ENCODE measurements at regions not wholly inside any gene's neighbourhood (a gene's known extent, or its start where the extent isn't known, plus 50 kb on each side); places are given as distances from the start of the nearest gene placed in this dataset.
"Not testable (repeated sequence)": the region's sequence is repeated elsewhere in the genome, so short reads cannot be mapped to it uniquely, and the experiment has no call there.

- H3K36me3 ChIP-seq (ENCODE audit: control insufficient read depth, insufficient read depth, low read length): no peaks in the 10 kb centered on the region
- H3K27me3 ChIP-seq (ENCODE audit: control insufficient read depth, insufficient read depth, low read length): no peaks in the 10 kb centered on the region
- H3K9ac ChIP-seq (ENCODE audit: low read length): no peak overlapping the region
These were observed 92.9 kb downstream of the ZNF467 start for GRCh38 chr7:149680331-149681025.

GRCh38 chr7:149674728-149675385 is 98.5 kb downstream of the ZNF467 start:
- not testable (repeated sequence) for H3K4me1 ChIP-seq (ENCODE audit: control insufficient read depth, insufficient read depth, low read length); H3K36me3 ChIP-seq (ENCODE audit: control insufficient read depth, insufficient read depth, low read length); H3K9me3 ChIP-seq (ENCODE audit: control insufficient read depth, low read length); H3K27me3 ChIP-seq (ENCODE audit: control insufficient read depth, insufficient read depth, low read length); H3K4me3 ChIP-seq (ENCODE audit: low read length); H3K9ac ChIP-seq (ENCODE audit: low read length)

More at GRCh38 chr7:149680331-149681025, 92.9 kb downstream of the ZNF467 start:
- H3K4me1 ChIP-seq (ENCODE audit: control insufficient read depth, insufficient read depth, low read length): no peaks in the 10 kb centered on the region
- H3K4me3 ChIP-seq (ENCODE audit: low read length): no peak overlapping the region
- H3K9me3 ChIP-seq (ENCODE audit: control insufficient read depth, low read length): no peaks in the 10 kb centered on the region

- H3K4me1 ChIP-seq (ENCODE audit: control insufficient read depth, insufficient read depth, low read length): no peaks in the 10 kb centered on the region
- H3K9ac ChIP-seq (ENCODE audit: low read length): no peak overlapping the region
- H3K27me3 ChIP-seq (ENCODE audit: control insufficient read depth, insufficient read depth, low read length): no peaks in the 10 kb centered on the region
- H3K4me3 ChIP-seq (ENCODE audit: low read length): no peak overlapping the region
- H3K36me3 ChIP-seq (ENCODE audit: control insufficient read depth, insufficient read depth, low read length): no peaks in the 10 kb centered on the region
- no peaks in the 10 kb centered on the region for H3K9me3 ChIP-seq (ENCODE audit: control insufficient read depth, low read length)
These were observed 100.4 kb downstream of the ZNF467 start for GRCh38 chr7:149673006-149673405.

GRCh38 chr7:149670288-149670687 is 103.1 kb downstream of the ZNF467 start:
- no peak overlapping the region for H3K4me3 ChIP-seq (ENCODE audit: low read length)
- no peaks in the 10 kb centered on the region for H3K36me3 ChIP-seq (ENCODE audit: control insufficient read depth, insufficient read depth, low read length)
- H3K4me1 ChIP-seq (ENCODE audit: control insufficient read depth, insufficient read depth, low read length): no peaks in the 10 kb centered on the region
- H3K9me3 ChIP-seq (ENCODE audit: control insufficient read depth, low read length): no peaks in the 10 kb centered on the region
- no peak overlapping the region for H3K9ac ChIP-seq (ENCODE audit: low read length)
- no peaks in the 10 kb centered on the region for H3K27me3 ChIP-seq (ENCODE audit: control insufficient read depth, insufficient read depth, low read length)

GRCh38 chr7:149669121-149669818 is 104.1 kb downstream of the ZNF467 start:
- Histone ChIP-seq H3K4me1 (ENCODE audit: control insufficient read depth, insufficient read depth, low read length) (no peaks in the 10 kb centered on the region), H3K9me3 (ENCODE audit: control insufficient read depth, low read length) (no peaks in the 10 kb centered on the region), H3K27me3 (ENCODE audit: control insufficient read depth, insufficient read depth, low read length) (no peaks in the 10 kb centered on the region), H3K9ac (ENCODE audit: low read length) (no peak overlapping the region), H3K36me3 (ENCODE audit: control insufficient read depth, insufficient read depth, low read length) (no peaks in the 10 kb centered on the region), H3K4me3 (ENCODE audit: low read length) (no peak overlapping the region)

- no peak overlapping the region for H3K4me3 ChIP-seq (ENCODE audit: low read length)
- no peaks in the 10 kb centered on the region for H3K9me3 ChIP-seq (ENCODE audit: control insufficient read depth, low read length)
- no peaks in the 10 kb centered on the region for H3K4me1 ChIP-seq (ENCODE audit: control insufficient read depth, insufficient read depth, low read length)
- H3K36me3 ChIP-seq (ENCODE audit: control insufficient read depth, insufficient read depth, low read length): no peaks in the 10 kb centered on the region
- H3K27me3 ChIP-seq (ENCODE audit: control insufficient read depth, insufficient read depth, low read length): no peaks in the 10 kb centered on the region
- H3K9ac ChIP-seq (ENCODE audit: low read length): no peak overlapping the region
These were observed 106.9 kb downstream of the ZNF467 start for GRCh38 chr7:149666360-149666945.

GRCh38 chr7:149665618-149666017 is 107.8 kb downstream of the ZNF467 start:
- H3K4me1 ChIP-seq (ENCODE audit: control insufficient read depth, insufficient read depth, low read length); H3K36me3 ChIP-seq (ENCODE audit: control insufficient read depth, insufficient read depth, low read length); H3K4me3 ChIP-seq (ENCODE audit: low read length); H3K27me3 ChIP-seq (ENCODE audit: control insufficient read depth, insufficient read depth, low read length); H3K9me3 ChIP-seq (ENCODE audit: control insufficient read depth, low read length); H3K9ac ChIP-seq (ENCODE audit: low read length): not testable (repeated sequence)

GRCh38 chr7:149664666-149665065 is 108.7 kb downstream of the ZNF467 start:
- H3K27me3 ChIP-seq (ENCODE audit: control insufficient read depth, insufficient read depth, low read length): no peaks in the 10 kb centered on the region
- no peak overlapping the region for H3K4me3 ChIP-seq (ENCODE audit: low read length)
- H3K9ac ChIP-seq (ENCODE audit: low read length): no peak overlapping the region
- H3K4me1 ChIP-seq (ENCODE audit: control insufficient read depth, insufficient read depth, low read length): no peaks in the 10 kb centered on the region
- no peaks in the 10 kb centered on the region for H3K36me3 ChIP-seq (ENCODE audit: control insufficient read depth, insufficient read depth, low read length)
- H3K9me3 ChIP-seq (ENCODE audit: control insufficient read depth, low read length): no peaks in the 10 kb centered on the region

GRCh38 chr7:149664176-149664575 is 109.2 kb downstream of the ZNF467 start:
- Histone ChIP-seq H3K27me3 (ENCODE audit: control insufficient read depth, insufficient read depth, low read length) (no peaks in the 10 kb centered on the region), H3K9ac (ENCODE audit: low read length) (no peak overlapping the region), H3K9me3 (ENCODE audit: control insufficient read depth, low read length) (no peaks in the 10 kb centered on the region), H3K36me3 (ENCODE audit: control insufficient read depth, insufficient read depth, low read length) (no peaks in the 10 kb centered on the region), H3K4me3 (ENCODE audit: low read length) (no peak overlapping the region), H3K4me1 (ENCODE audit: control insufficient read depth, insufficient read depth, low read length) (no peaks in the 10 kb centered on the region)

- Histone ChIP-seq H3K4me3 (ENCODE audit: low read length) (no peak overlapping the region), H3K27me3 (ENCODE audit: control insufficient read depth, insufficient read depth, low read length) (no peaks in the 10 kb centered on the region), H3K36me3 (ENCODE audit: control insufficient read depth, insufficient read depth, low read length) (no peaks in the 10 kb centered on the region), H3K9me3 (ENCODE audit: control insufficient read depth, low read length) (no peaks in the 10 kb centered on the region), H3K9ac (ENCODE audit: low read length) (no peak overlapping the region), H3K4me1 (ENCODE audit: control insufficient read depth, insufficient read depth, low read length) (no peaks in the 10 kb centered on the region)
These were observed 110.7 kb downstream of the ZNF467 start for GRCh38 chr7:149662591-149663095.

GRCh38 chr7:149655784-149656183 is 117.6 kb downstream of the ZNF467 start:
- Histone ChIP-seq H3K9me3 (ENCODE audit: control insufficient read depth, low read length) (no peaks in the 10 kb centered on the region), H3K9ac (ENCODE audit: low read length) (no peak overlapping the region), H3K36me3 (ENCODE audit: control insufficient read depth, insufficient read depth, low read length) (no peaks in the 10 kb centered on the region), H3K4me1 (ENCODE audit: control insufficient read depth, insufficient read depth, low read length) (no peaks in the 10 kb centered on the region), H3K27me3 (ENCODE audit: control insufficient read depth, insufficient read depth, low read length) (no peaks in the 10 kb centered on the region), H3K4me3 (ENCODE audit: low read length) (no peak overlapping the region)

- no peaks in the 10 kb centered on the region for H3K36me3 ChIP-seq (ENCODE audit: control insufficient read depth, insufficient read depth, low read length)
These were observed 118.8 kb downstream of the ZNF467 start for GRCh38 chr7:149654588-149654987.

More at GRCh38 chr7:149654588-149654987, 118.8 kb downstream of the ZNF467 start:
- no peaks in the 10 kb centered on the region for H3K4me1 ChIP-seq (ENCODE audit: control insufficient read depth, insufficient read depth, low read length)
- H3K27me3 ChIP-seq (ENCODE audit: control insufficient read depth, insufficient read depth, low read length): no peaks in the 10 kb centered on the region
- H3K9me3 ChIP-seq (ENCODE audit: control insufficient read depth, low read length): no peaks in the 10 kb centered on the region
- H3K9ac ChIP-seq (ENCODE audit: low read length): no peak overlapping the region
- no peak overlapping the region for H3K4me3 ChIP-seq (ENCODE audit: low read length)

Data from mucosa of stomach (tissue), 1 donor.